ENCODE measurements at regions not wholly inside any gene's neighbourhood (a gene's known extent, or its start where the extent isn't known, plus 50 kb on each side); places are given as distances from the start of the nearest gene placed in this dataset.
A peak's percentile ranks its signal among the peaks of the same experiment; 100 is the strongest.
"Not testable (repeated sequence)": the region's sequence is repeated elsewhere in the genome, so short reads cannot be mapped to it uniquely, and the experiment has no call there.

DNA sequence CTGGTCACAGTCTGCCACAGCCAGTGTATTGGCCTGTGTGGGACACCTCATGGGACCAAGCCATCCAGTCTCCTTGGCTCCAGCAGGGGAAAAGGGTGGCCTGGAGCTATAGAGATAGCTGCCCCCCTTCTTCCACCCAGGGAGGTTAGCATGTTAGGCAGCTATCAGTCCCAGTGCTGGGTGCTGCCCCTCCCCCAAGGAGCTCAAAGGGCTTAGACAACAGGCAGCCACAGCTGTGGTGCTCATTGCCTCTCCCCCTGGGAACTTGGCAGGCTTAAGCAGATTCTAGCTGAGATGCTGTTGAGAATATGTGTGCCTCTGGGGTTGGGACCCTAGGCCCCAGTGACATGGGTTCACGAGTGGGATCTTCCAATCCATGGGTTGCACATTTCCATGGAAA is 226.0 kb upstream of the PTGER4 start:
- no peak for DNase-seq

DNA sequence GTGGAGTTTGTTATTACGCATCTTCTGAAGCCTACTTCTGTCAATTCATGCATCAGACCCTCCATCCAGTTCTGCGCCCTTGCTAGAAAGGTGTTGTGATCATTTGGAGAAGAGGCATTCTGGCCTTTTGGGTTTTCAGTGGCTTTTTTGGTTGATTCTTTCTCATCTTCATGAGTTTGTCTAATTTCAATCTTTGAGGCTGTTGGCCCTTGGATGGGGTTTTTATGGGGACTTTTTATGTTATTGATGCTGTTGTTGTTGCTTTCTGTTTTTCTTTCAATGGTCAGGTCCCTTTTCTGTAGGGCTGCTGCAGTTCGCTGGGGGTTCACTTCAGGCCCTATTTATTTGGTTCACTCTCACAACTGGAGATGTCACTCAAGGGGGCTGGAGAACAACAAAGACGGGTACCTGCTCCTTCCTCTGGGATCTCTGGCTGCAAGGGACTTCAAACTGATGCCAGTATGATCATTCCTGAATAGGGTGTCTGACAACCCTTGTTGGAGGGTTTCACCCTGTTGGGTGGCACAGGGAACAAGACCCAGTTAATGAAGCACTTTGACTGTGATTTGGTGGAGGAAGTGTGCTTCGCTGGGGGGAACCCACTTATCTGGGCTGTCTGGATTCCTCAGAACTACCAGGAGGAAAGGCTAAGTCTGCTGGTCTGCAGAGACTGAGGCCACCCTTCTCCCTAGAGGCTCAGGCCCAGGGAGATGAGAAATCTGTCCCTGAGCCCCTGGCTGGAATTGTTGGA is 226.7 kb upstream of the PTGER4 start:
- no peak for DNase-seq

DNA sequence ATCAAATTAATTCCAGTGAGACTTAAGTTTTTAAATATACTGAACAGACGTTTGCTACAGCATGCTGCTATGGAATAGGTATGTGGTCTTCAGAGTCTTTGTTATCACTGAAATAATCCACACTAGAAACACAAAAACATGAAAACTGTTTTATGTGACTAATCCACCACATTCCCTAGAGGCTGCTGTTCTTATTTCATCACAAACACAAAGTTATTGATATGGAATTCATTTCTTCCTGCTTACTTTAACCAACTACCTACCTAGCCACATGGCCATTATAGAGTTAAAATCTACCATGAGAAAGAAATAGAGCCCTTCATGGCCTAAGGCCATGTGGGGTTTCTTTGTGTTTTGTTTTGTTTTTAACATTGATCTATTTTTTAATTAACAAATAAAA is 232.3 kb upstream of the PTGER4 start:
- DNase-seq = no peak

DNA sequence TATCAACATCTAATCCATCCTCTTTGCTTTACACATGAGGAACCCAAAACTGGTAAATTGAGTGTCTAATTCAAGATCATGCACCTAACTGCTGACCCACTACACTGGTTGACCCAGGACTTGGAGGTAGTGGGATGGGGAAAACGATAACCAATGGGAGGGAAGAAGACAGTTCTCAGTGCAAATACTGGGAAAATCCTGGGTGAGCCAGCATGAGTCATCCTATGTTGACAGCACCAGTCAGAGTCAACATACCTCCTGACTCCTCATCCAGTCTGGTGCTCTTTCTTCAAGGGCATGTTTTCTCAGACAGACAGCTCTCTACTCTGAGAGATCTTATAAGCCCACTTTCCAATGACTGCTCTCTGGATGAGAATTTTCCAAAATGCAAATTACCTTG is 232.8 kb upstream of the PTGER4 start:
- DNase-seq = no peak

DNA sequence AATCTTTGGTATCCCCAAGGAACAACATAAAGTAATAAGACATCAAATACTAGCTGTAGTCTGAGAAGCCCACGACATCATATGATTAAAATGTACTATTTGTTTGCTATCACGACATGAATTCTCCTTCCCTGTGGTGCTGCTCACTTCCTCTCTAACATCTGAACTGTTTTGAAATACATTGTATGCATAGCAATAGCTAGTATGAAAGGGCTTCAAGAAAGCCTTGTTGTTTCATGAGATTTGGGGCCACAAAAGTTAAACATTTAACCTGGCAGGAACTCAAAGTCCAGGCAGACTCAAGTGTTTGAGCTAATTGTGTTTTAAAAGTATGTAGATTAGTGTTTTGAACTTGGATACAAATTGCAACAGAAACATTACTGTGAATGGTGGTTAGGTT is 237.4 kb upstream of the PTGER4 start:
- DNase-seq = peak; percentile 28

DNA sequence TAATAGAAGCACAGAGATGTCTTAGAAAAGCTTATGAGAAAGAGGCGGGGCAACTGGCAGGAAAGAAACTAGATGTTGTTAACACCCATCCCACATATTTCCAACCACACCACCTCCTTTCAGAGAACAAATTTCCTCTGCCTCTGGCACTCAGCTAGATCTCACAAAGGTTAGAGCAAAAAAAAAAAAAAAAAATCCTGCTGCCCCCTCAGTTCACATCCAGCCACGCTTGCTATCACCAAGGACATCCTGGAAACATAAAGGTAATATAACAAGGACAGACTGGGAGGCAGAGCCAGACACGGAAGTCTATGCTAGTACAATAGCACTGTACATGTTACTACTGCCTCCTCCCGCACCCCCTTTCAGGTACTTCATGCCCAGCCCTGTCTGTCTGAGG is 238.0 kb upstream of the PTGER4 start:
- peak; percentile 80 for DNase-seq

DNA sequence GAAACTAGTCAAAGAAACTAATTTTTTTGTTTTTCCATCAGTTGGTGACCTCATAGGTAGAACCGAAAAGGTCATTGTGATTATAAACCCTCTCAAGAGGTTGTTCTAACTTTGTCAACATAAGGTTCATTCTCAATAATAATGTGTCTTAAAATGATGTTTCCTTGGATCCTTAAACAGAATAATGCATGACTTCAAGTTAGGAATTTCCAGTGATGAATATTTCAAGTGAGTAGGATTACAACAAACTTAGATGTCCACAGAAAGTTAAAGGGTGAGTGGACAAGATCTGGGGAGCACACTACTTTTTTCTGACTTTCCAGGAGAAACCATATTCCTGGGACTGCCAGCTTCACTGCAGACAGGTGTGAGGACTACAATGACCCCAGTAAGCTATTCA is 239.0 kb upstream of the PTGER4 start:
- no peak for DNase-seq

DNA sequence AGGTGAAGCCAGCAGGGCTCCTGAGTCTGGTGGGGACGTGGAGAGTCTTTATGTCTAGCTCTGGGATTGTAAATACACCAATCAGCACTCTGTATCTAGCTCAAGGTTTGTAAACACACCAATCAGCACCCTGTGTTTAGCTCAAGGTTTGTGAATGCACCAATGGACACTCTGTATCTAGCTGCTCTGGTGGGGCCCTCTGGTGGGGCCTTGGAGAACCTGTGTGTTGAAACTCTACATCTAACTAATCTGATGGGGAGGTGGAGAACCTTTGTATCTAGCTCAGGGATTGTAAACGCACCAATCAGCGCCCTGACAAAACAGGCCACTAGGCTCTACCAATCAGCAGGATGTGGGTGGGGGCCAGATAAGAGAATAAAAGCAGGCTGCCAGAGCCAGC is 240.6 kb upstream of the PTGER4 start:
- not testable (repeated sequence) for DNase-seq

DNA sequence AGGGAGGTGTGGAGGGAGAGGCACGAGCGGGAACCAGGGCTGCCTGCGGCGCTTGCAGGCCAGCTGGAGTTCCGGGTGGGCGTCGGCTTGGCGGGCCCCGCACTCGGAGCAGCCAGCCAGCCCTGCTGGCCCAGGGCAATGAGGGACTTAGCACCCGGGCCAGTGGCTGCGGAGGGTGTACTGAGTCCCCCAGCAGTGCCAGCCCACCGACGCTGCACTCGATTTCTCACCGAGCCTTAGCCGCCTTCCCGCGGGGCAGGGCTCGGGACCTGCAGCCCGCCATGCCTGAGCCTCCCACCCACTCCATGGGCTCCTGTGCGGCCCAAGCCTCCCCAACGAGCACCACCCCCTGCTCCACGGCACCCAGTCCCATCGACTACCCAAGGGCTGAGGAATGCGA is 241.1 kb upstream of the PTGER4 start:
- DNase-seq = not testable (repeated sequence)

DNA sequence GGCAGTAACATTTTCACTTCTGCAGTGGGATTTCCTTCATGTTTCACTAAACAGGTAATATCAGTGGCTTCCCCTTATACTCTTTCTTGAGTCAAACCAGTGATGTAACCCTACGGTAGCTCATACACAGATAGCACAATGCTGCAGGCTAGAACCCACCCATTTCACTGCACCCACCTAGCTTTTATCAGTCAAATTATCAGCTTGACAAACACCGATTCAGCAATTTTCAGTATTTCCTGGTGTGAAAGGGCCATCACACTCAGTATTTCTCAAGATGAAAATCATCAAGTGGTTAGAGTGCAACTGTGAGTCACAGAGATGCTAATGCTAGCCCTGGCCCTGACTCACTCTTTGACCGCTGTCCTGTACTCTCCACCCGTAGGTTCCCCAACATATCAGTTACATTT is 242.3 kb upstream of the PTGER4 start:
- peak; percentile 88 for DNase-seq

DNA sequence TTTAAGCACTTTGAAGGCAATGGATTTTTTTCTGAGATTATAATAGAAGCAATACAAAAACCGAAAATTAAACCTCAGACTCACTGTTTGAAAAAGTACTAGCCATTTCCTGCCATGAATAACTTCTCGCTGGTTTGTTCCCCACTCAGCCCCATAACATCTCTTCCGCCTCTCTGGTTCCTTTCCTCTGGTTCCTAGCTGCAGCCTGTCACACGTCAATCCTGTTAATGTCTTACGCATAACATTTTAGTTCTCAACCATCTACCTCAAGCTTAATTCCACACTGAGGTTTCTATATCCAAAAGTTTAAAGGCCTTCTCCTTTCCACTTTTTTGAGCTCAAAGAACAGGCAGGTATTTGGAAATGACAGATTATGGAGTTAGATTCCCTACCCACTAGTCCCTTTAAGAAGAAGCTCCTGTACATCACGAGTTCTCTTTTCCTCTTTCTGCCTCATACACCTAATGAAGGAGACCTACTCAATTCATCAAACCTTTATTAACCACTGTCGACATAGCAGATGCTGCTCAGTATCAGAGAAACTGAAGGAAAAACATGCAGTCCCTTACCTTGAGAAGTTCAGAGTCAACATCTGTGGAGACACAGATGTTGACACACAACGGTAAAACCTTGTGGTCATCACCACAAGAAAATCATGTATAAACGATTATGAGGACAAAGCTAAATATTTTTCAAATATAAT is 243.0 kb upstream of the PTGER4 start:
- DNase-seq = peak; percentile 79

DNA sequence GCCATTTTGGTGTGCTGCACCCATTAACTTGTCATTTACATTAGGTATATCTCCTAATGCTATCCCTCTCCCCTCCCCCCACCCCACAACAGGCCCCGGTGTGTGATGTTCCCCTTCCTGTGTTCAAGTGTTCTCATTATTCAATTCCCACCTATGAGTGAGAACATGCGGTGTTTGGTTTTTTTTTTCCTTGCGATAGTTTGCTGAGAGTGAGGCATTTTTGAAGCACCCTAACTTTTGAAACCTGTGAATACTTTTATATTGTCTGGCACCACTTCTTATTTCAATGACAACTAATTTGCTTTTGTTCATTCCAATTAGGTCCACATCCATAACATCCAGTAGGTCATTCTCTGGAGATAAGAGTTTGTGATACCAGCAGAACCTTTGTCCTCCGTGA is 244.0 kb upstream of the PTGER4 start:
- not testable (repeated sequence) for DNase-seq

DNA sequence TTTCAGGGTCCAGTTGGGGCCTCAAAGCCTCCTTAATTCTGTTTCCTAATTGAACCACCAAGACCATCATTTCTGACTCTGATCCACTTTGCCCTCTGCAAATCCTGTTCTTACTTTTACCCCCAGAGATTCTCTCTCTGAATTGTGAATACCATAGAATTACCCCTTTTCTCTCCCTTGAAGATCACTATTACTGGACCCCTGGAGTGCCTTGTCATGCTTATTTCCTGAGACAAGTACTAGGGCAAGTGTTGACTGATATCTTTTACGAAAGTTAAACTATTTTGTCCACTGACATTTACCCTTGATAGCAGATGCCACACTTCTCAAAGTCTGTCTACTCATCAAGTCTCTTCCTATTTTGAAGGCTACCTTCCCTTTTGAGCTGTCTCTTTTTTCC is 246.9 kb upstream of the PTGER4 start:
- DNase-seq = no peak

DNA sequence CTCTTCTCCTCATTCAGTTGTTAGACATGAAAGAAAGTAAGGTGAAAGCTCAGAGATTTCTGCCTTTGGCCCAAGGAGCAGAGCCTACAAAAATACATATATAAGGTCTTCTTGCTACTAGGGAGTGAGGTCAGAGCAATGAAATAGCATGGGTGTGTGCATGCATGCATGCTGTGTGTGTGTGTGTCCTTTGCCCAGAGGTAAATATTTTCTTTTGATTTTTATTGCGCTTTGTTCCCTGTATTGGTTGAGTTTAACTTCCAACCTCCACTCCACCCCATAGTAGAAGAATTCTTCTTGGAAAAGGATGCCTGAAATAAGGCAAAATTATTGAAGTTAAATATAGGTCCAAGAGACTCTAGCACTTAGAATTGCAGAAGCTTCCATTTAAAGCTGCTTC is 248.0 kb upstream of the PTGER4 start:
- no peak for DNase-seq

DNA sequence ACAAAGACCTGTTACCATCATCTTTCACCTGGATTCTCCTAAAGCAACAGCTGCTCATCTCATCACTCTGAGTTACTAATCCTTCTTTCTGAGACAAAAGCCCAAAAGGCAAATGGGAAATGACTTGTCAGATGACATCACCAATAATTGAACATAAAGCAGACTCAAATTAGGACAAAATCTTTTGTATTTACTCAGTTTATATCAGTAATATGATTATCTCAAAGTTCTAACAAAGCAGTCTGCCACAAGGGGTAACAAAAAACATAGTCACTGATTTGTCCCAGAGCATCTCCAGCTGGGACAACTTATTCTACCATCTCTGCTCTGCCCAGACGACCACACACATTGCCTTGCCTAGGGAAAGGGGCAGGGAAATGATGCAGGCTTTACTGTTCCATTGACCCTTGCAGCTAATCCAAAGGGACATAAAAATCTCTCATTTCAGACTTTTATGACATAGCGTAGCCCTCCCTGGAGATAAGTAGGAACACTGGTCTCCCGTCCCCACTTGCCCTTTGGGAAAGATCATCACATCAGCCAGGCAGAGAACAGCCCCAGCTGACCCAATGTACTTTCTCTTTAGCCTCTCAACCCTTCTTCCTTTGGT is 249.5 kb upstream of the PTGER4 start:
- DNase-seq = no peak

DNA sequence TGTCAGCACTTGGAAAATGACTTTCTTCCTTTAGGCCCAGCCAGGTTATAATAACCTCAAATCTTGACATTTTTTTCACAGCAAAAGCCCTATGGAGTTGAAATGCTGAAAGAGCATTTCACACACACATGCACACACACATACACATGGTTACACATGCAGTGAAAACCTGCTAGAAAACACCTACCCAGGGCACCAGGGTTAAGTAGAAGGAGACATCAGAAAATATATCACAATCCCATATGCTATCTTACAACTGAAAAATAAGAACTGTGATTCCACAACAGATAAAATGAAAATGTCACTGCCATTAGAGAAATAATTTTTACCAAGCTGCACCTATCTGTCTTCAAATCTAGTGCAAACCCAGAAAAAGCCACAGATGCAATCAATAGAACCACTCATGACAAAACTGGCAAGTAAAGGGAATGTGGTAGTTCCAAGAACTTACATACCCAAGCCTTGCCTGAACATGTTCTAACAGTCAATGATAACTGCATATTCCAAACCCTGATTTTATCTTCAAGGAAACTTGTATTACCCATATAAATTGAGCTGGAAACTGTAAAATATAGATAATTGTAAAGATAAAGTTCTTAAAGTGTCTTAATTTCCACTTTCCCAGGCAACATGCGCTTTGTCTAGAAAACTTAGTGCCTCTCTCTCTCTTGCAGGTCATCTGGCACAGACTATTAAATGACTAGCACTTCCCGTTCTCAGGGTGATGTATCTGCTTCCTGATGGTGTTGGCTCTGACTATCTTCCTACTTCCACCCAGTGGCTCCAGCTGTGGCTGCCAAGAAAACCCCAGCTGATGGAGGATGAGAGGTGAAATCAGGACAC is 250.2 kb upstream of the PTGER4 start:
- DNase-seq = peak; percentile 77

DNA sequence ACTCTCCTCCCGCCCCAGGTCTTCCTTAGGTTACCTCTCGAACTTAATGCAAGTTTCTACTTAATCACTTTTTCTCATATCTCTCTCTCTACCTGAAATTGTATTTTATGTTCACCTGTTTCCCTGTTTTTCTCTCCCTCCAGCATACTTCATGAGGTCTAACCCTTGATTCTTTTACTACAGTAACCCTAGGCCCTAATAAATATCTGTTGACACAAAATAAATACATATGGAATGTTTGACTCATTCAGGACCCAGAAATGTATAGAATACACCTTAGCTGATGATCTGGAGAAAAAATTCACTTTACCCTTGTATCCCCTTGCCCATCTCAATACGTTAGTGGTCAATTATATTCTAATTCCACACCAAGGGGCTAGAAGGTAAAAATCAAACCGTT is 250.9 kb upstream of the PTGER4 start:
- no peak for DNase-seq

DNA sequence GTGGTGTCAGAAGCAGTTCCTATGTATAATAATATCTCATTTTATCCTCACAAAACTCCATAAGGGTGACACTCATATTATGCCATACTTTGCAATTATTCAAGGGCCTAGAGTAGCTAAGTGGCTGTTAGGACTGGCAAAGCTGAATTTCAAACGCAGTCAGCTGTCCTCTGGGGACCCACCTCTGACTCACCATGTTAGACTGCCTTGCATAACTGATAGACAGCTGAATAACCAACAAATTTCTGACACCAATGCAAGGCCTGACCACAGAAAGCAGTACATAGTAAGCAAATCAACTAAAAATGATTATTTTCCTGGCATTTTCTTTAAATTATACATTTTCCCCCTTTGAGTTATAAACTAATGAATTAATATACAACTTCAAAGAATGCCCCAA is 251.6 kb upstream of the PTGER4 start:
- peak; percentile 70 for DNase-seq

DNA sequence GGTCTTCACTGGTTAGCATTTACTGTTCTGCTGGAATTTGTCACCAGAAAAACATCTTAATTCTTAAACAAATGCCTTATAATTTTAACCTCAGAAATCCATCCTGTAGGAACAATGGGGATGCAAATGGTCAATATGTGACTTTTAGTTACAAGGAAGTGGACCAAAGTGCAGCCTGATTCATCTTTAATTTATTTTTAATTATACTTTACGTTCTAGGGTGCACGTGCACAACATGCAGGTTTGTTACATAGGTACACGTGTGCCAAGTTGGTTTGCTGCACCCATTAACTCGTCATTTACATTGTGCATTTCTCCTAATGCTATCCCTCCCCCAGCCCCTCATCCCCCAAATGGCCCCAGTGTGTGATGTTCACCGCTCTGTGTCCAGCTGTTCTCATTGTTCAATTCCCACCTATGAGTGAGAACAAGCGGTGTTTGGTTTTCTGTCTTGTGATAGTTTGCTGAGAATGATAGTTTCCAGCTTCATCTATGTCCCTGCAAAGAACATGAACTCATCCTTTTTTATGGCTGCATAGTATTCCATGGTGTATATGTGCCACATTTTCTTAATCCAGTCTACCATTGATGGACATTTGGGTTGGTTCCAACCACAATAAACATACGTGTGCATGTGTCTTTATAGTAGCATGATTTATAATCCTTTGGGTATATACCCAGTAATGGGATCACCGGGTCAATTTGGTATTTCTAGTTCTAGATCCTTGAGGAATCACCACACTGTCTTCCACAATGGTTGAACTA is 262.5 kb upstream of the PTGER4 start:
- DNase-seq = not testable (repeated sequence)

DNA sequence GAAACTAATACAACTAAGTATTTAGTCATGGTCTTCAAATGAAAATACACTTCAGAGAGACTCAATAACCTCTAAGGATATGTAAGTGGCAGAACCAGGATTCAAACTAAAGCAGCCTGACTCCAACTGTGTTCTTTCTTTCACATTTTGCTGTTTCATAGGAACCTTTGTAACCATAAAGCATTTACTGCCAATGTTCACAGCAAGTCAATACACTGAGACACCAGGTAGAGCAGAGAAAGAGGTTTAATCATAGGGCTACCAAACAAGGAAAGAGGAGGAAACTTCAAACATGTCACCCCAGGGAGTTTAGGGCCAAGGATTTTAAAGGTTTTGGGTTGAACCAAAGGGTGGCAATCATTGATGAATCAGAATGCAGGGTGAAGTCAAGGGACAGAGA is 263.1 kb upstream of the PTGER4 start:
- DNase-seq = no peak

DNA sequence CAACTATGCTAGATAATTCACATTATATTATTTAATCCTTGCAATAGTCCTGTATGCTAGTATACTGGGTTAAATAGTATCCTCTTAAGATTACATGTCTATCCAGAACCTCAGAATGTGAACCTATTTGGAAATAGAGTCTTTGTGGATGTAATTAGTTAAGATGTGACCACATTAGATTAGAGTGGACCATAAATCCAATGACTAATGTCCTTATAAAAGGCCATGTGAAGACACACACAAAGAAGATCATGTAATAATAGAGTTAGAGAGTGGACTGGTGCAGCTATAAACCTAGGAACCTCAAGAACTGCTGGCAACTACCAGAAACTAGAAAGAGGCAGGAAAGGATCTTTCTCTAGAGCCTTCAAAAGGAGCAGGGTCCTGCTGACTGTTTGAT is 263.6 kb upstream of the PTGER4 start:
- no peak for DNase-seq

DNA sequence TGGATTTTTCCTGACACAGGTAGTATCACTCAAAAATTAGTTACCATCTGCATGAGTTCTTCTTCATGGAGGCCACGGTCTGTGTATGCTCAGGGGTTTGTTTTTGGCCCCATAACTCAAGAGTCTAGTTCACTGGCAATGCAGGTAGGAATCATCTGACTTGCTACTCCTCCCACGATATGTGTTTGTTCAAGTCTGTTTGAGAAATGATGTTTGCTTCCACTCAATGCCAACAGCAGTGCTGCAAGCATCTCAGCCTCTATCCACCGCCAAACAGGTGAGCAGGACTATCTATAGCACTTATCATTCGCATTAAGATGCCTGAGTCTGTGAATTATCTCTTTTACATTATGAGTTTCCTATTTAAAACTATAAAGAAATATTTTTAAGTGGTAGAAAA is 264.8 kb upstream of the PTGER4 start:
- no peak for DNase-seq

DNA sequence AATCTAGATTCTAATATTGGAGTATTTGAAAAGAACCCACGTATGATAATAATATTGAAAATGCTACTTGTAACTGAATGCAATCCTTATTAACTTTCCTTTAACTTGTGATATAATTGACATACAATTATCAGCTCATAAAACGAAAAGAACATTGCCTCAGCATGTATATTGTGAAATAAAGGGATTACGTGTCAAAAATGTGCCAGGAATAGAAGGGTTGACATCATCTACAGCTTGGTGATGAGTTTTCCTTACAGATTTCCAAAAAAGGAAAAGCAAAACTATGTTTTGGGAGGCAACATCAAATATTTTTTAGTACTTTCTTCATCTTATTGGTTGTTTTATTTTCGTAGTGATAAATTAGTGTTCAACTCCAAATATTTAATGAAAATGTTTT is 266.0 kb upstream of the PTGER4 start:
- no peak for DNase-seq
